K562 (cell line): ENCODE measurements at regions not wholly inside any gene's neighbourhood (a gene's known extent, or its start where the extent isn't known, plus 50 kb on each side); places are given as distances from the start of the nearest gene placed in this dataset.

ENCODE experiments used
- E2F3 ChIP-seq: fragments of 250-450 bp; sonication (Bioruptor Pico); IDR thresholded peaks from 2 replicates; pipeline ENCODE4 v1.4.0; 2020; ENCODE audit warnings: mild to moderate bottlenecking
- JUND ChIP-seq, 2 experiments: IDR thresholded peaks; 2 replicates in 1 of 2; 3 replicates in 1 of 2; pipeline ENCODE4 v1.6.1; 2011; ENCODE audit warnings: borderline replicate concordance in 2 of 2, low read depth in 2 of 2, low read length in 2 of 2, improper control_type of control experiment in 1 of 2, missing biosample characterization in 1 of 2, missing genetic modification characterization in 1 of 2, missing genetic modification reagents in 1 of 2
- NFIX ChIP-seq: fragments of 250-450 bp; sonication (Bioruptor Pico); IDR thresholded peaks from 2 replicates; pipeline ENCODE4 v1.4.0; 2020; ENCODE audit warnings: low read depth, mild to moderate bottlenecking, moderate library complexity
- PCBP1 ChIP-seq: fragments of 200-400 bp; formaldehyde crosslinking; IDR thresholded peaks from 2 replicates; pipeline ENCODE4 v1.6.1; 2018; ENCODE audit warnings: mild to moderate bottlenecking, low read depth, low read length; ENCODE audit not compliant: poor library complexity, severe bottlenecking
- TSHZ1 ChIP-seq: fragments of 250-450 bp; sonication (Bioruptor Pico); IDR thresholded peaks from 2 replicates; pipeline ENCODE4 v1.4.0; 2020; ENCODE audit warnings: mild to moderate bottlenecking, moderate library complexity
- YY1 ChIP-seq, 3 experiments: IDR thresholded peaks; 2 replicates each; pipeline ENCODE4 v1.6.1; 2011; ENCODE audit warnings: low read length in 2 of 3, mild to moderate bottlenecking in 2 of 3, moderate library complexity in 2 of 3, borderline replicate concordance in 1 of 3, control low read depth in 1 of 3, low read depth in 1 of 3; ENCODE audit not compliant: insufficient read depth in 3 of 3, insufficient replicate concordance in 2 of 3, control insufficient read depth in 1 of 3, insufficient read length in 1 of 3; ENCODE audit errors: extremely low read depth in 1 of 3
- ZNF766 ChIP-seq: fragments of 200-800 bp; sonication (Bioruptor generic); conservative IDR thresholded peaks from 2 replicates; pipeline ENCODE4 v1.6.1; 2016; ENCODE audit warnings: missing genetic modification characterization, missing compliant biosample characterization

- no peak for TF ChIP-seq TSHZ1 (CRISPR knock-in tag)
- no peak for TF ChIP-seq YY1 (IDR thresholded peaks at IDR 0.05; ENCODE audit: borderline replicate concordance in 1 of 3, control insufficient read depth in 1 of 3, extremely low read depth in 1 of 3, insufficient read depth in 3 of 3, insufficient read length in 1 of 3, insufficient replicate concordance in 2 of 3, low read depth in 1 of 3, low read length in 2 of 3)
- TF ChIP-seq JUND (IDR thresholded peaks at IDR 0.05; ENCODE audit: borderline replicate concordance, low read depth, low read length), result no peak
- TF ChIP-seq JUND (tag; IDR thresholded peaks at IDR 0.05; ENCODE audit: borderline replicate concordance, low read depth, low read length), result no peak
- no peak for TF ChIP-seq E2F3 (CRISPR knock-in tag)
- TF ChIP-seq PCBP1, result no peak
- no peak for TF ChIP-seq NFIX (CRISPR knock-in tag)
- no peak for TF ChIP-seq ZNF766 (CRISPR knock-in tag)
Measured at GRCh38 chr1:60757485-60757884, 324.9 kb upstream of the NFIA start (continued).
